Ishikawa (cell line): ENCODE measurements at regions not wholly inside any gene's neighbourhood (a gene's known extent, or its start where the extent isn't known, plus 50 kb on each side); places are given as distances from the start of the nearest gene placed in this dataset.
A peak's percentile ranks its signal among the peaks of the same experiment; 100 is the strongest.

Source experiments
- EGR1 ChIP-seq: IDR thresholded peaks from 2 replicates; pipeline ENCODE4 v1.6.1; 2012
- RAD21 ChIP-seq: IDR thresholded peaks from 2 replicates; pipeline ENCODE4 v1.6.1; 2012; ENCODE audit warnings: low read depth
- ZBTB7A ChIP-seq: IDR thresholded peaks from 2 replicates; pipeline ENCODE4 v1.6.1; 2012; ENCODE audit warnings: low read depth

GRCh38 chr17:72392056-72393010, 271.5 kb downstream of the SOX9 start:
- TF ChIP-seq EGR1, result no peak
- TF ChIP-seq RAD21, result peak; percentile 25; the same call in 1 of the 2 replicates
- TF ChIP-seq ZBTB7A, result no peak
